Right lobe of liver (tissue), 6 donors: ENCODE measurements at regions not wholly inside any gene's neighbourhood (a gene's known extent, or its start where the extent isn't known, plus 50 kb on each side); places are given as distances from the start of the nearest gene placed in this dataset.

Experiments used
- ATAC-seq, 4 donors: fragments of 200-7000 bp; cut with Tn5 transposase; one replicate each; pipeline ENCODE4 v1.9.1; 2020; ENCODE audit warnings: mild to moderate bottlenecking in 4 of 4, moderate library complexity in 4 of 4
- DNase-seq, 3 donors: peaks; one replicate each; pipeline ENCODE4 v3.0.0-alpha.2; 2020
- H3K27ac ChIP-seq, 3 donors: fragments of 200-600 bp; one replicate each; pipeline ENCODE4 v1.8.0; 2022
- H3K27me3 ChIP-seq, 2 donors: fragments of 200-600 bp; one replicate each; pipeline ENCODE4 v1.8.0; 2022
- H3K36me3 ChIP-seq, 4 donors: fragments of 200-600 bp; sonication (generic) in 1 of 4; one replicate each; pipeline versions ENCODE4 v1.5.1 to v1.8.0; 2017 to 2022; ENCODE audit warnings: control low read depth in 1 of 4
- H3K4me1 ChIP-seq, 4 donors: fragments of 200-600 bp; sonication (generic) in 1 of 4; one replicate each; pipeline versions ENCODE4 v1.5.1 to v1.8.0; 2017 to 2022; ENCODE audit warnings: control low read depth in 1 of 4
- H3K4me3 ChIP-seq, 3 donors: fragments of 200-600 bp; one replicate each; pipeline ENCODE4 v1.8.0; 2022
- H3K9me3 ChIP-seq, 4 donors: fragments of 200-600 bp; sonication (generic) in 1 of 4; one replicate each; pipeline versions ENCODE4 v1.5.1 to v1.8.0; 2017 to 2022; ENCODE audit warnings: control low read depth in 1 of 4
- CTCF ChIP-seq, 4 donors: fragments of 200-600 bp in 3 of 4; fragments of 450-650 bp in 1 of 4; IDR thresholded peaks; one replicate each; pipeline versions ENCODE4 v1.5.1 to v1.8.0; 2016 to 2022; ENCODE audit warnings: antibody characterized with exemption in 4 of 4, mild to moderate bottlenecking in 2 of 4
- POLR2A ChIP-seq: fragments of 450-650 bp; IDR thresholded peaks from one replicate; pipeline ENCODE4 v1.6.1; 2017; ENCODE audit warnings: antibody characterized with exemption, mild to moderate bottlenecking
- WGBS: methylation state at CpG from one replicate; pipeline ENCODE4 v1.1.6; 2018; ENCODE audit warnings: low coverage, low lambda C conversion rate; ENCODE audit not compliant: insufficient coverage; ENCODE audit errors: missing lambda C conversion rate; 5-methylcytosine and 5-hydroxymethylcytosine counted together
- intact Hi-C, 2 donors: fragments of 100-400 bp; cut with DNase I; formaldehyde crosslinking; loops; one replicate each; pipeline versions ENCODE4 v1.11.2 to v1.14.1; 2022
- donor health status: DM: no; HTN: yes; CAD: no.
- donor health status: DM: no; HTN: no; CAD: no.
- donor health status: DM: no; HTN: no; CAD: no.
- donor health status: DM: no; HTN: yes; CAD: no.
- donor health status: DM: no; HTN: yes; CAD: no.

- intact Hi-C loops, result no loop called here
- no peaks in the 10 kb centered on the region for H3K4me1 ChIP-seq
- H3K36me3 ChIP-seq, result no peaks in the 10 kb centered on the region
- H3K4me3 ChIP-seq, result no peak overlapping the region
- 44% methylated on average over 6 of the region's 7 CpGs for whole genome bisulfite sequencing
- H3K27me3 ChIP-seq, result no peaks in the 10 kb centered on the region
- DNase-seq (no peak), ATAC-seq (no peak)
- no peaks in the 10 kb centered on the region for H3K9me3 ChIP-seq
- TF ChIP-seq POLR2A, result no peak
- no peak overlapping the region for H3K27ac ChIP-seq
Observed at GRCh38 chr3:8112587-8112986, 389.0 kb upstream of the LMCD1 start.

- 50% methylated on average over 6 of the region's 6 CpGs for WGBS
- intact Hi-C loops, result no loop called here
Observed at GRCh38 chr3:8113626-8114025, 388.0 kb upstream of the LMCD1 start.

GRCh38 chr3:8128686-8129085, 372.9 kb upstream of the LMCD1 start:
- Histone ChIP-seq H3K4me1 (no peaks in the 10 kb centered on the region), H3K27me3 (no peaks in the 10 kb centered on the region), H3K4me3 (no peak overlapping the region), H3K27ac (no peak overlapping the region), H3K36me3 (no peaks in the 10 kb centered on the region), H3K9me3 (no peaks in the 10 kb centered on the region)
- 29% methylated on average over 2 of the region's 2 CpGs for WGBS
- TF ChIP-seq POLR2A (no peak), CTCF (IDR thresholded peaks at IDR 0.05) (no peak)
- intact Hi-C loops, result no loop called here
- ATAC-seq, result no peak
- no peak for DNase-seq

More at GRCh38 chr3:8113626-8114025, 388.0 kb upstream of the LMCD1 start:
- no peak for TF ChIP-seq CTCF (IDR thresholded peaks at IDR 0.05)
- H3K4me1 ChIP-seq, result no peaks in the 10 kb centered on the region
- H3K27ac ChIP-seq, result no peak overlapping the region
- H3K36me3 ChIP-seq, result no peaks in the 10 kb centered on the region
- no peak overlapping the region for H3K4me3 ChIP-seq
- ATAC-seq, result no peak
- no peak for DNase-seq
- no peaks in the 10 kb centered on the region for H3K9me3 ChIP-seq
- no peaks in the 10 kb centered on the region for H3K27me3 ChIP-seq

GRCh38 chr3:8136553-8136952, 365.1 kb upstream of the LMCD1 start:
- WGBS, result 71% methylated on average over 3 of the region's 3 CpGs
- TF ChIP-seq POLR2A (no peak), CTCF (IDR thresholded peaks at IDR 0.05) (no peak)
- Histone ChIP-seq H3K4me1 (no peaks in the 10 kb centered on the region), H3K27ac (no peak overlapping the region), H3K27me3 (no peaks in the 10 kb centered on the region), H3K36me3 (no peaks in the 10 kb centered on the region), H3K9me3 (no peaks in the 10 kb centered on the region), H3K4me3 (no peak overlapping the region)
- intact Hi-C loops, result no loop called here
- no peak for DNase-seq
- no peak for ATAC-seq

- no peak for ATAC-seq
- intact Hi-C loops, result no loop called here
- no peaks in the 10 kb centered on the region for H3K9me3 ChIP-seq
- 50% methylated on average over 2 of the region's 2 CpGs for WGBS
- no peak for DNase-seq
- no peak for TF ChIP-seq POLR2A
- no peak for TF ChIP-seq CTCF (IDR thresholded peaks at IDR 0.05)
- no peaks in the 10 kb centered on the region for H3K27me3 ChIP-seq
- no peaks in the 10 kb centered on the region for H3K4me1 ChIP-seq
- H3K27ac ChIP-seq, result no peak overlapping the region
- H3K4me3 ChIP-seq, result no peak overlapping the region
- H3K36me3 ChIP-seq, result no peaks in the 10 kb centered on the region
Observed at GRCh38 chr3:8143186-8143585, 358.4 kb upstream of the LMCD1 start.
